Activated B cell treated with CpG ODN at 0.5 μM for 24 hours (primary cell): ENCODE measurements at regions not wholly inside any gene's neighbourhood (a gene's known extent, or its start where the extent isn't known, plus 50 kb on each side); places are given as distances from the start of the nearest gene placed in this dataset.

Source experiments
- ATAC-seq: fragments of 200-7000 bp; cut with Tn5 transposase; one replicate; pipeline ENCODE4 v1.10.0; 2021; ENCODE audit warnings: low read depth, mild to moderate bottlenecking, moderate library complexity
- CTCF ChIA-PET: fragments of 350-600 bp; sonication (Branson Sonifier 250); formaldehyde crosslinking; loops from one replicate; lab custom pipeline; 2021; ENCODE audit warnings: antibody characterized with exemption; lab: Charles Lee
- POLR2A ChIA-PET: fragments of 350-600 bp; sonication (Branson Sonifier 250); formaldehyde crosslinking; loops from one replicate; lab custom pipeline; 2021; ENCODE audit warnings: antibody characterized with exemption; lab: Charles Lee
- DNase-seq: peaks from one replicate; pipeline ENCODE4 v3.0.0; 2022
- H3K27ac Mint-ChIP-seq: one replicate; pipeline ENCODE4 v1.8.0; 2020; ENCODE audit warnings: mixed read lengths
- H3K27me3 Mint-ChIP-seq: one replicate; pipeline ENCODE4 v1.8.0; 2021; ENCODE audit warnings: mixed read lengths
- H3K36me3 Mint-ChIP-seq: one replicate; pipeline ENCODE4 v1.8.0; 2021; ENCODE audit warnings: low read depth, mixed read lengths
- H3K4me1 Mint-ChIP-seq: one replicate; pipeline ENCODE4 v1.8.0; 2021; ENCODE audit warnings: mixed read lengths
- H3K4me3 Mint-ChIP-seq: one replicate; pipeline ENCODE4 v1.8.0; 2020; ENCODE audit warnings: mild to moderate bottlenecking, mixed read lengths
- H3K9me3 Mint-ChIP-seq: one replicate; pipeline ENCODE4 v1.8.0; 2020; ENCODE audit warnings: mixed read lengths
- intact Hi-C: fragments of 100-400 bp; cut with micrococcal nuclease; formaldehyde crosslinking; loops from one replicate; pipeline ENCODE4 v1.15.1; 2024
- TF ChIP-seq, protein P1 (sequence below): fragments of 200-600 bp; IDR thresholded peaks from one replicate; pipeline ENCODE4 v1.8.0; 2022; ENCODE audit warnings: antibody characterized with exemption, mild to moderate bottlenecking

DNA sequence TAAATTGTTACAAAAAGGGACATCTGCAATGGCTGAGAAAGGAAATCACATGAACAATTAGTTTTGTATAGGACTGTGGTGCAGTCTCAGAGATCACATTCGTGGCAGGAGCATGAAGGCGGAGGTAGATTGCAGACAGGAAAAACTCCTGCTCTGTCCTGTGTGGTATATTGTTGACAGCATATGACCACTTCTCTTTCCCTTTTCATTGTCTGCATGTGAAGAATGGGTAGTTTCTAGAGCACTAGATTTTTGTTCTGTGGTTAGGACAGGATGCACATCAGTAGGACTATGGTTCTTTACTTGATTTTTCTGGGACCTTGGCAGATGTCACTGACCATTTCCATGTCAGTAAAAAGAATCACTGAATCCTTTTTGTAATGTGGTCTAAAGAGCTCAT is 625.9 kb upstream of the PKN2 start:
- intact Hi-C loops = no loop called here
- TF ChIP-seq, protein P1, sequence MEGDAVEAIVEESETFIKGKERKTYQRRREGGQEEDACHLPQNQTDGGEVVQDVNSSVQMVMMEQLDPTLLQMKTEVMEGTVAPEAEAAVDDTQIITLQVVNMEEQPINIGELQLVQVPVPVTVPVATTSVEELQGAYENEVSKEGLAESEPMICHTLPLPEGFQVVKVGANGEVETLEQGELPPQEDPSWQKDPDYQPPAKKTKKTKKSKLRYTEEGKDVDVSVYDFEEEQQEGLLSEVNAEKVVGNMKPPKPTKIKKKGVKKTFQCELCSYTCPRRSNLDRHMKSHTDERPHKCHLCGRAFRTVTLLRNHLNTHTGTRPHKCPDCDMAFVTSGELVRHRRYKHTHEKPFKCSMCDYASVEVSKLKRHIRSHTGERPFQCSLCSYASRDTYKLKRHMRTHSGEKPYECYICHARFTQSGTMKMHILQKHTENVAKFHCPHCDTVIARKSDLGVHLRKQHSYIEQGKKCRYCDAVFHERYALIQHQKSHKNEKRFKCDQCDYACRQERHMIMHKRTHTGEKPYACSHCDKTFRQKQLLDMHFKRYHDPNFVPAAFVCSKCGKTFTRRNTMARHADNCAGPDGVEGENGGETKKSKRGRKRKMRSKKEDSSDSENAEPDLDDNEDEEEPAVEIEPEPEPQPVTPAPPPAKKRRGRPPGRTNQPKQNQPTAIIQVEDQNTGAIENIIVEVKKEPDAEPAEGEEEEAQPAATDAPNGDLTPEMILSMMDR = no peak
- ATAC-seq (no peak), DNase-seq (no peak)
- no peak overlapping the region for H3K4me3 Mint-ChIP-seq
- ChIA-PET POLR2A (no interaction called here), CTCF (no interaction called here)
- no peak overlapping the region for H3K27ac Mint-ChIP-seq
- peaks cover 1% of the 10 kb centered on the region for H3K27me3 Mint-ChIP-seq
- no peaks in the 10 kb centered on the region for H3K36me3 Mint-ChIP-seq
- no peaks in the 10 kb centered on the region for H3K4me1 Mint-ChIP-seq
- no peaks in the 10 kb centered on the region for H3K9me3 Mint-ChIP-seq

- ChIA-PET POLR2A (no interaction called here), CTCF (interaction anchor here (0.9 to 2.3 kb wide), 2 partner anchors 734 to 766 kb away, joined by 4 to 20 read pairs; no protein-coding TSS in a partner anchor)
- no peak for ATAC-seq
- H3K36me3 Mint-ChIP-seq = no peaks in the 10 kb centered on the region
- H3K9me3 Mint-ChIP-seq = no peaks in the 10 kb centered on the region
- no peaks in the 10 kb centered on the region for H3K27me3 Mint-ChIP-seq
- intact Hi-C loops = loop anchor here (10.0 kb wide), 1 partner anchor 565 kb away; no protein-coding TSS in a partner anchor
- H3K27ac Mint-ChIP-seq = no peak overlapping the region
- no peaks in the 10 kb centered on the region for H3K4me1 Mint-ChIP-seq
- TF ChIP-seq, protein P1 = no peak
- H3K4me3 Mint-ChIP-seq = no peak overlapping the region
- DNase-seq = no peak
Observed at GRCh38 chr1:88060112-88060673, 623.9 kb upstream of the PKN2 start.

GRCh38 chr1:88060750-88061491 is 623.2 kb upstream of the PKN2 start:
- H3K4me3 Mint-ChIP-seq = no peak overlapping the region
- ChIA-PET POLR2A (no interaction called here), CTCF (interaction anchor here (0.7 to 2.3 kb wide), 5 partner anchors 107 to 772 kb away, joined by 3 to 20 read pairs (median 4); no protein-coding TSS in a partner anchor)
- H3K9me3 Mint-ChIP-seq = no peaks in the 10 kb centered on the region
- no peak for DNase-seq
- no peak overlapping the region for H3K27ac Mint-ChIP-seq
- intact Hi-C loops = loop anchor here (1.0 to 10.0 kb wide), 4 partner anchors 566 to 930 kb away; no protein-coding TSS in a partner anchor
- TF ChIP-seq, protein P1 = no peak
- H3K36me3 Mint-ChIP-seq = no peaks in the 10 kb centered on the region
- H3K27me3 Mint-ChIP-seq = no peaks in the 10 kb centered on the region
- ATAC-seq = no peak
- H3K4me1 Mint-ChIP-seq = no peaks in the 10 kb centered on the region

DNA sequence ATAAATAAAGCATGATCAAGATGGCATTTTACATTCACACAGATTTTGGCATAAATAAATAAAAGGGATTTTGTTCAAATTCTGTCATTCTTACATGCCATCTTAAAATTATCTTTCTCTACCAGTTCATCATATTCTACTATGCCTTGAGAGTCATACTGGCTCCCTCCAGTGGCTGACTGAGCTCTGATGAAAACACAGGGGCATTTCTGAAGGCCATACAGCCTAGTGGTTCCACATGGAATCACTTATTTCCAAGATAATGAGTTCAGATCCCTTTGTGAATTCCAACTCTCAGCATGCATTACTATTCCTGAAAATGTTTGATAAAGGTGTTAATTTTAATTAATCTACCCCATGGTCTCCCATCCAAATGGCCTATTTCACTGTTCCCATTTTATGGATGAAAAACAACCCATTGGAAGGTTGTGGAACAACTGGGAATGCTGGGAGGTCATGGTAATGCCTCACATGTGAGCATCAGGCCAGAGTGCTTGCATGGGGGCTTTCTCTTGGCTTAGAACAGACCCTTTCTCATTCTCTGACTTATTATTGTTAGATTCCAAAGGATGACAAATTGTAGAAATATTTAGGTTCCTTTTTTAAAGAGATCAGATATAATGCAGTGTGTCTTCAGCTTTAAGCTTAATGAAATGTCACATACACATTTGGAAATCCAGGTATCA is 622.4 kb upstream of the PKN2 start:
- Mint-ChIP-seq H3K4me3 (no peak overlapping the region), H3K27ac (no peak overlapping the region), H3K36me3 (no peaks in the 10 kb centered on the region), H3K4me1 (no peaks in the 10 kb centered on the region), H3K9me3 (no peaks in the 10 kb centered on the region), H3K27me3 (no peaks in the 10 kb centered on the region)
- CTCF ChIA-PET = interaction anchor here (0.7 to 2.3 kb wide), 4 partner anchors 108 to 772 kb away, joined by 3 to 20 read pairs (median 4); no protein-coding TSS in a partner anchor
- TF ChIP-seq, protein P1 = no peak
- POLR2A ChIA-PET = no interaction called here
- DNase-seq (no peak), ATAC-seq (peak; percentile 60)
- intact Hi-C loops = loop anchor here (1.0 to 10.0 kb wide), 4 partner anchors 567 to 930 kb away; no protein-coding TSS in a partner anchor
